ENCODE measurements at regions not wholly inside any gene's neighbourhood (a gene's known extent, or its start where the extent isn't known, plus 50 kb on each side); places are given as distances from the start of the nearest gene placed in this dataset.

GRCh38 chr13:106625578-106625977 is 57.6 kb upstream of the ARGLU1 start:
- TF ChIP-seq POLR2AphosphoS5 (IDR thresholded peaks at IDR 0.05; ENCODE audit: borderline replicate concordance, low read depth, low read length) (no peak), EZH2 (IDR thresholded peaks at IDR 0.05) (no peak)

Data from SK-N-MC (cell line).